Gastroesophageal sphincter (tissue), 3 donors: ENCODE measurements at regions not wholly inside any gene's neighbourhood (a gene's known extent, or its start where the extent isn't known, plus 50 kb on each side); places are given as distances from the start of the nearest gene placed in this dataset.

ENCODE experiments used
- EP300 ChIP-seq: sonication (generic); formaldehyde crosslinking; IDR thresholded peaks from one replicate; pipeline ENCODE4 v1.6.1; 2017; ENCODE audit warnings: antibody characterized with exemption, mild to moderate bottlenecking
- POLR2A ChIP-seq, 2 donors: fragments of 450-650 bp; IDR thresholded peaks; one replicate each; pipeline ENCODE4 v1.6.1; 2017; ENCODE audit warnings: antibody characterized with exemption in 2 of 2, mild to moderate bottlenecking in 2 of 2, moderate library complexity in 1 of 2
- POLR2AphosphoS5 ChIP-seq: sonication (generic); formaldehyde crosslinking; IDR thresholded peaks from one replicate; pipeline ENCODE4 v1.6.1; 2017; ENCODE audit warnings: antibody characterized with exemption
- TF ChIP-seq, protein P1 (sequence below), 4 experiments: fragments of 200-600 bp in 2 of 4; fragments of 450-650 bp in 2 of 4; sonication (generic) in 1 of 4; IDR thresholded peaks; one replicate each; pipeline ENCODE4 v1.5.1; 2017 to 2019; ENCODE audit warnings: antibody characterized with exemption in 4 of 4, mild to moderate bottlenecking in 2 of 4, moderate library complexity in 2 of 4

- TF ChIP-seq, protein P1, sequence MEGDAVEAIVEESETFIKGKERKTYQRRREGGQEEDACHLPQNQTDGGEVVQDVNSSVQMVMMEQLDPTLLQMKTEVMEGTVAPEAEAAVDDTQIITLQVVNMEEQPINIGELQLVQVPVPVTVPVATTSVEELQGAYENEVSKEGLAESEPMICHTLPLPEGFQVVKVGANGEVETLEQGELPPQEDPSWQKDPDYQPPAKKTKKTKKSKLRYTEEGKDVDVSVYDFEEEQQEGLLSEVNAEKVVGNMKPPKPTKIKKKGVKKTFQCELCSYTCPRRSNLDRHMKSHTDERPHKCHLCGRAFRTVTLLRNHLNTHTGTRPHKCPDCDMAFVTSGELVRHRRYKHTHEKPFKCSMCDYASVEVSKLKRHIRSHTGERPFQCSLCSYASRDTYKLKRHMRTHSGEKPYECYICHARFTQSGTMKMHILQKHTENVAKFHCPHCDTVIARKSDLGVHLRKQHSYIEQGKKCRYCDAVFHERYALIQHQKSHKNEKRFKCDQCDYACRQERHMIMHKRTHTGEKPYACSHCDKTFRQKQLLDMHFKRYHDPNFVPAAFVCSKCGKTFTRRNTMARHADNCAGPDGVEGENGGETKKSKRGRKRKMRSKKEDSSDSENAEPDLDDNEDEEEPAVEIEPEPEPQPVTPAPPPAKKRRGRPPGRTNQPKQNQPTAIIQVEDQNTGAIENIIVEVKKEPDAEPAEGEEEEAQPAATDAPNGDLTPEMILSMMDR (IDR thresholded peaks at IDR 0.05): no peak
- no peak for TF ChIP-seq POLR2AphosphoS5
- no peak for TF ChIP-seq POLR2A (IDR thresholded peaks at IDR 0.05)
- no peak for TF ChIP-seq EP300
These were observed 1490.8 kb downstream of the BRINP3 start for GRCh38 chr1:188986745-188987417.
